Gastrocnemius medialis (tissue), 4 donors: ENCODE measurements at regions not wholly inside any gene's neighbourhood (a gene's known extent, or its start where the extent isn't known, plus 50 kb on each side); places are given as distances from the start of the nearest gene placed in this dataset.

ENCODE experiments used
- ATAC-seq, 2 donors: fragments of 150-250 bp; one replicate each; pipeline ENCODE4 v1.9.1; 2016
- DNase-seq, 2 donors: peaks; one replicate each; pipeline ENCODE4 v3.0.0-alpha.2; 2019
- H3K27ac ChIP-seq, 4 donors: fragments of 200-600 bp; sonication (generic); 1 replicate in 1 of 4; 2 replicates in 3 of 4; pipeline ENCODE4 v1.5.1; 2016 to 2018; ENCODE audit warnings: mild to moderate bottlenecking in 2 of 4, moderate library complexity in 1 of 4
- H3K27me3 ChIP-seq, 3 donors: fragments of 200-600 bp; sonication (generic) in 2 of 3; 1 replicate in 1 of 3; 2 replicates in 2 of 3; pipeline versions ENCODE4 v1.5.1 to v1.6.0; 2016 to 2019; ENCODE audit warnings: mild to moderate bottlenecking in 1 of 3, moderate library complexity in 1 of 3
- H3K36me3 ChIP-seq, 2 donors: fragments of 200-600 bp; sonication (generic) in 1 of 2; one replicate each; pipeline ENCODE4 v1.5.1; 2017 to 2018
- H3K4me1 ChIP-seq, 2 donors: fragments of 200-600 bp; sonication (generic) in 1 of 2; one replicate each; pipeline ENCODE4 v1.5.1; 2016 to 2017; ENCODE audit warnings: mild to moderate bottlenecking in 2 of 2
- H3K4me3 ChIP-seq, 4 donors: fragments of 200-600 bp; sonication (generic) in 3 of 4; 1 replicate in 1 of 4; 2 replicates in 3 of 4; pipeline ENCODE4 v1.5.1; 2016 to 2019; ENCODE audit warnings: mild to moderate bottlenecking in 2 of 4
- H3K9me3 ChIP-seq, 3 donors: fragments of 200-600 bp; sonication (generic) in 2 of 3; 1 replicate in 1 of 3; 2 replicates in 2 of 3; pipeline ENCODE4 v1.5.1; 2016 to 2019
- POLR2A ChIP-seq, 2 donors: fragments of 450-650 bp; IDR thresholded peaks; one replicate each; pipeline ENCODE4 v1.6.1; 2017; ENCODE audit warnings: antibody characterized with exemption in 2 of 2, mild to moderate bottlenecking in 2 of 2, moderate library complexity in 2 of 2
- in situ Hi-C, 4 donors: fragments of 200-750 bp; cut with MboI; loops; one replicate each; pipeline versions ENCODE4 v1.15.0 to v1.8.0; 2017; ENCODE audit warnings: low sequenced_read_pairs in 4 of 4
- intact Hi-C: fragments of 100-400 bp; cut with DNase I; formaldehyde crosslinking; loops from one replicate; pipeline ENCODE4 v1.15.1; 2023; ENCODE audit warnings: low total_unique reads
- TF ChIP-seq, protein P1 (sequence below), 5 experiments: fragments of 450-650 bp in 3 of 5; fragments of 200-600 bp in 2 of 5; sonication (generic) in 2 of 5; IDR thresholded peaks in 4 of 5; conservative IDR thresholded peaks in 1 of 5; 1 replicate in 4 of 5; 2 replicates in 1 of 5; pipeline ENCODE4 v1.5.1; 2016 to 2019; ENCODE audit warnings: antibody characterized with exemption in 5 of 5, mild to moderate bottlenecking in 3 of 5, moderate library complexity in 3 of 5

DNA sequence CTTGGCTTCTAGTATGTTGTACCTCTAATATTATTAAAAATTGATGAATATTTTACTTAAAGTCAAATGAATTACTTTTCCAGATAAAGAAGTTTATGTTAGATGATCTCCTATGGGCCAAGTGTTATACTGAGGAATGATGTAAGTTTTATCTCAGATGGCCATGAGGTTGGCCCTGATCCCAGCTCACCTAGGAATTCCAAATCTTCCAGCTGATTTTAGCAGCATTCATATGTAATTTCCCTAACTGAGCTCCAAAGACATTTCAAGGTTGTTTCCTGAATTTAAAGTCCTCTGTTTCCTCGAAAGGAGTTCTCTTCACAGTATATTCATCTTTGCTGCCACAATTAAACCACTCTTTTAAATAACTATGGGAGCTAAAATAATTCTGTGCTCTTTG is 1670.4 kb upstream of the SPRY2 start:
- DNase-seq (no peak), ATAC-seq (no peak)
- Histone ChIP-seq H3K27me3 (no peaks in the 10 kb centered on the region), H3K9me3 (no peaks in the 10 kb centered on the region), H3K36me3 (no peaks in the 10 kb centered on the region), H3K4me3 (no peak overlapping the region), H3K4me1 (no peaks in the 10 kb centered on the region), H3K27ac (no peak overlapping the region)
- intact Hi-C loops (no loop called here), in situ Hi-C loops (no loop called here)
- no peak for TF ChIP-seq POLR2A (IDR thresholded peaks at IDR 0.05)
- TF ChIP-seq, protein P1, sequence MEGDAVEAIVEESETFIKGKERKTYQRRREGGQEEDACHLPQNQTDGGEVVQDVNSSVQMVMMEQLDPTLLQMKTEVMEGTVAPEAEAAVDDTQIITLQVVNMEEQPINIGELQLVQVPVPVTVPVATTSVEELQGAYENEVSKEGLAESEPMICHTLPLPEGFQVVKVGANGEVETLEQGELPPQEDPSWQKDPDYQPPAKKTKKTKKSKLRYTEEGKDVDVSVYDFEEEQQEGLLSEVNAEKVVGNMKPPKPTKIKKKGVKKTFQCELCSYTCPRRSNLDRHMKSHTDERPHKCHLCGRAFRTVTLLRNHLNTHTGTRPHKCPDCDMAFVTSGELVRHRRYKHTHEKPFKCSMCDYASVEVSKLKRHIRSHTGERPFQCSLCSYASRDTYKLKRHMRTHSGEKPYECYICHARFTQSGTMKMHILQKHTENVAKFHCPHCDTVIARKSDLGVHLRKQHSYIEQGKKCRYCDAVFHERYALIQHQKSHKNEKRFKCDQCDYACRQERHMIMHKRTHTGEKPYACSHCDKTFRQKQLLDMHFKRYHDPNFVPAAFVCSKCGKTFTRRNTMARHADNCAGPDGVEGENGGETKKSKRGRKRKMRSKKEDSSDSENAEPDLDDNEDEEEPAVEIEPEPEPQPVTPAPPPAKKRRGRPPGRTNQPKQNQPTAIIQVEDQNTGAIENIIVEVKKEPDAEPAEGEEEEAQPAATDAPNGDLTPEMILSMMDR (IDR thresholded peaks at IDR 0.05 in 4 of 5, conservative IDR thresholded peaks at IDR 0.05 in 1 of 5), result no peak

DNA sequence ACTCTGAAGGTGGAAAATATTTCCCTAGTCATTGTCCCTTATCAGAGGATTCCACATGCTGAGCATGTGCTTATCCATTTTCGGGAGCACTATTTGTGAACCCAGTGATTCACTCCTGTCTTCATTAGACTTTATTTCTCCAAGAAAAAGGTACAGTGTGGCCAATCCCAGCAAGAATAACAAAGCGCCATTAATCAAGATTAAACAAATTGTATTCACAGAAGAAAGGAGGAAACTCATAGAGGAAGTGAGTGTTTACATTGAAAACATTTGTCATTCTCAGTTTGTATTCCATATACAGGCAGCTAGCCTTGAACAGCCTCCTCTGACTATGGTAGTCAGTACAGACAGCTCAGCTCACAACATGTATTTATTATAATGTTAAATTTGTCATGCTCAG is 1669.9 kb upstream of the SPRY2 start:
- DNase-seq, result no peak
- Histone ChIP-seq H3K27ac (no peak overlapping the region), H3K4me1 (no peaks in the 10 kb centered on the region), H3K27me3 (no peaks in the 10 kb centered on the region), H3K4me3 (no peak overlapping the region), H3K36me3 (no peaks in the 10 kb centered on the region), H3K9me3 (no peaks in the 10 kb centered on the region)
- TF ChIP-seq, protein P1 (IDR thresholded peaks at IDR 0.05 in 4 of 5, conservative IDR thresholded peaks at IDR 0.05 in 1 of 5), result no peak
- TF ChIP-seq POLR2A (IDR thresholded peaks at IDR 0.05), result no peak
- in situ Hi-C loops (no loop called here), intact Hi-C loops (no loop called here)
- no peak for ATAC-seq

DNA sequence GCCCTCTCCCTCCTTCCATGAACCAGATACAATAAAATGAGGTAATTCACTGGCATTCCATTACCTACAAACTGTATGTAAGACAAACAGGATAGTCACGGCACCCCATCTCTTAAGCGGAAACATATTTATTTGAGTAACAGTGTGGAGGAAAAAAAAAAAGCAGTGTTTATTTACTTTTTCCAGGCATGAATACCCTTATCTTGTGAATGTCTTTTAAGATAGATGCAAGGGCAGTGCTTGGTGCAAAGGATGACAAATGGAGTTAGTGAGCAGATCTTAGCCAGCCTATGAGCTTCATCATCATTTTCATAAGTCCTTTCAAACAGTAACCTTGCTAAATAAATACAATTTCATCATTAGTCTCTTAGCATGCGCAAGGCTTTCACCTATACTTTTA is 1661.8 kb upstream of the SPRY2 start:
- no peaks in the 10 kb centered on the region for H3K9me3 ChIP-seq
- TF ChIP-seq, protein P1 (IDR thresholded peaks at IDR 0.05 in 4 of 5, conservative IDR thresholded peaks at IDR 0.05 in 1 of 5), result no peak
- TF ChIP-seq POLR2A (IDR thresholded peaks at IDR 0.05), result no peak
- in situ Hi-C loops (no loop called here), intact Hi-C loops (no loop called here)
- no peak overlapping the region for H3K4me3 ChIP-seq
- no peaks in the 10 kb centered on the region for H3K27me3 ChIP-seq
- DNase-seq (no peak), ATAC-seq (no peak)
- no peaks in the 10 kb centered on the region for H3K4me1 ChIP-seq
- no peaks in the 10 kb centered on the region for H3K36me3 ChIP-seq
- no peak overlapping the region for H3K27ac ChIP-seq

DNA sequence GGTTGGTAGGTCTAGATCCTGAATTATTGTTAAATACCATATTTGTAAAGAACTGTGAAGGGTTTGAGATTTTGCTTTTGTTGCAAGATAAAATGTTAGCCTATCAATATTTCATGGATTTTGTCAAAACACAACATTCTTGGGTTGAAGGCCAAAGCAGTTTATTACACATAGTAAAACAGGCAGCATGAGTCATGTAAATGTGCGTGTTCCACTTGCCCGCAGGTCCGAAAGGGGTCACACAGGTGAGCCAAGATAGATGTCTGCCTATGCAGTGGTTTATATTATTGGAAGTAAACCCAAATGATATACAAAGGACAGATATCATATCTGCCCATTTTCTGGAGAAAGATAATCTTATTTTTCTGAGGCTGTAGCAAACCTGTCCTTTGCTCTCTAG is 1654.4 kb upstream of the SPRY2 start:
- no peak overlapping the region for H3K4me3 ChIP-seq
- ATAC-seq, result no peak
- no peaks in the 10 kb centered on the region for H3K4me1 ChIP-seq
- no peaks in the 10 kb centered on the region for H3K27me3 ChIP-seq
- TF ChIP-seq, protein P1 (IDR thresholded peaks at IDR 0.05 in 4 of 5, conservative IDR thresholded peaks at IDR 0.05 in 1 of 5), result no peak
- TF ChIP-seq POLR2A (IDR thresholded peaks at IDR 0.05), result no peak
- intact Hi-C loops (no loop called here), in situ Hi-C loops (no loop called here)
- DNase-seq, result no peak
- no peaks in the 10 kb centered on the region for H3K36me3 ChIP-seq
- no peak overlapping the region for H3K27ac ChIP-seq
- no peaks in the 10 kb centered on the region for H3K9me3 ChIP-seq

DNA sequence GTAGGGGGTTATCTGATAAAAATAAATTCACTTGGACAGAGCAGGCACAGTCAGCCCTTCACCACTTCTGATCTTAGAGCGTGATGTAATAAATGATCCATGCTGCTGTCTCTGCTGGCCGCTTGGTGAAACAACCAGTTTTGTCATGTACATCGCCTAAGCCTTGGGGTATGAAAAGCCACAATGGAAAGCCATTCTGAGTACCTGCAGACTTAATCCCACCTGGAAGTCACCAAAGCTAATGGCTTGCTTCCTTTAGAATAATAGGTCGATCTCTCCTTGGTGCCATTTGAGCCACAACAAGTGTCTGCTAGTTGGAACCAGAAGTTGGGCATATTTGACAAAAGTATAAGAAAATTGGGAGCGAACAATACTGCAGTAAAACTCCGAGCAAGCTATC is 1649.7 kb upstream of the SPRY2 start:
- DNase-seq (no peak), ATAC-seq (no peak)
- in situ Hi-C loops (no loop called here), intact Hi-C loops (no loop called here)
- no peak overlapping the region for H3K4me3 ChIP-seq
- no peaks in the 10 kb centered on the region for H3K27me3 ChIP-seq
- TF ChIP-seq, protein P1 (IDR thresholded peaks at IDR 0.05 in 4 of 5, conservative IDR thresholded peaks at IDR 0.05 in 1 of 5), result no peak
- no peak for TF ChIP-seq POLR2A (IDR thresholded peaks at IDR 0.05)
- no peaks in the 10 kb centered on the region for H3K4me1 ChIP-seq
- no peaks in the 10 kb centered on the region for H3K9me3 ChIP-seq
- no peak overlapping the region for H3K27ac ChIP-seq
- H3K36me3 ChIP-seq, result no peaks in the 10 kb centered on the region
